ENCODE measurements at regions not wholly inside any gene's neighbourhood (a gene's known extent, or its start where the extent isn't known, plus 50 kb on each side); places are given as distances from the start of the nearest gene placed in this dataset.

GRCh38 chr5:98631311-98632054 lies 142.0 kb upstream of the RGMB start:
- no peak for TF ChIP-seq FOXA1 (IDR thresholded peaks at IDR 0.05)
- TF ChIP-seq REST (IDR thresholded peaks at IDR 0.05): no peak
- no peak for TF ChIP-seq ZBTB33 (IDR thresholded peaks at IDR 0.05)
- no peak for TF ChIP-seq YY1 (IDR thresholded peaks at IDR 0.05)
- TF ChIP-seq TAF1 (conservative IDR thresholded peaks at IDR 0.05): no peak
- TF ChIP-seq JUND (IDR thresholded peaks at IDR 0.05): no peak
- no peak for TF ChIP-seq CTCF (IDR thresholded peaks at IDR 0.05; ENCODE audit: low read depth, low read length, missing input control)
- TF ChIP-seq ATF3 (IDR thresholded peaks at IDR 0.05): no peak
- TF ChIP-seq SP1 (IDR thresholded peaks at IDR 0.05): no peak
- TF ChIP-seq RAD21 (IDR thresholded peaks at IDR 0.05): no peak

Measured in liver (tissue), 3 donors.